ENCODE measurements at regions not wholly inside any gene's neighbourhood (a gene's known extent, or its start where the extent isn't known, plus 50 kb on each side); places are given as distances from the start of the nearest gene placed in this dataset.

GRCh38 chr6:145529582-145529981 is 205.7 kb downstream of the EPM2A start:
- no peak overlapping the region for H3K4me2 ChIP-seq (ENCODE audit: low read length)
- H3K27me3 ChIP-seq (ENCODE audit: control insufficient read depth, low read length) = no peaks in the 10 kb centered on the region; the same call in 1 of the 2 replicates
- H3K9me2 ChIP-seq (replicated peaks; ENCODE audit: control insufficient read depth, low read length) = no peaks in the 10 kb centered on the region
- TF ChIP-seq CTCF (IDR thresholded peaks at IDR 0.05; ENCODE audit: low read depth, low read length, poor library complexity, severe bottlenecking) (no peak), EZH2phosphoT487 (IDR thresholded peaks at IDR 0.05; ENCODE audit: borderline replicate concordance, low read length) (no peak)
- no peaks in the 10 kb centered on the region for H3F3A ChIP-seq (ENCODE audit: control insufficient read depth, insufficient read depth)
- H3K9me3 ChIP-seq (ENCODE audit: control insufficient read depth, insufficient read depth, low read length) = no peaks in the 10 kb centered on the region
- no peak overlapping the region for H3K27ac ChIP-seq (ENCODE audit: low read depth, low read length)
- no peak overlapping the region for H3K4me3 ChIP-seq (ENCODE audit: low read length)
- H3K4me1 ChIP-seq (ENCODE audit: control insufficient read depth, low read length) = no peaks in the 10 kb centered on the region
- H3K36me3 ChIP-seq (ENCODE audit: control insufficient read depth, low read length) = no peaks in the 10 kb centered on the region
- no peaks in the 10 kb centered on the region for H3K79me2 ChIP-seq (ENCODE audit: control insufficient read depth, low read length)
- H4K20me1 ChIP-seq (ENCODE audit: control insufficient read depth, insufficient read depth, low read depth, low read length) = no peaks in the 10 kb centered on the region

GRCh38 chr6:145530454-145530853 is 204.9 kb downstream of the EPM2A start:
- H3K4me2 ChIP-seq (ENCODE audit: low read length) = no peak overlapping the region
- H4K20me1 ChIP-seq (ENCODE audit: control insufficient read depth, insufficient read depth, low read depth, low read length) = no peaks in the 10 kb centered on the region
- H3K36me3 ChIP-seq (ENCODE audit: control insufficient read depth, low read length) = no peaks in the 10 kb centered on the region
- no peaks in the 10 kb centered on the region for H3K4me1 ChIP-seq (ENCODE audit: control insufficient read depth, low read length)
- H3K4me3 ChIP-seq (ENCODE audit: low read length) = no peak overlapping the region
- no peaks in the 10 kb centered on the region for H3F3A ChIP-seq (ENCODE audit: control insufficient read depth, insufficient read depth)
- H3K27ac ChIP-seq (ENCODE audit: low read depth, low read length) = no peak overlapping the region
- no peaks in the 10 kb centered on the region for H3K9me2 ChIP-seq (replicated peaks; ENCODE audit: control insufficient read depth, low read length)
- no peaks in the 10 kb centered on the region for H3K9me3 ChIP-seq (ENCODE audit: control insufficient read depth, insufficient read depth, low read length)
- no peaks in the 10 kb centered on the region for H3K79me2 ChIP-seq (ENCODE audit: control insufficient read depth, low read length)
- no peaks in the 10 kb centered on the region; the same call in 1 of the 2 replicates for H3K27me3 ChIP-seq (ENCODE audit: control insufficient read depth, low read length)
- TF ChIP-seq EZH2phosphoT487 (IDR thresholded peaks at IDR 0.05; ENCODE audit: borderline replicate concordance, low read length) = no peak
- TF ChIP-seq CTCF (IDR thresholded peaks at IDR 0.05; ENCODE audit: low read depth, low read length, poor library complexity, severe bottlenecking) = no peak

DNA sequence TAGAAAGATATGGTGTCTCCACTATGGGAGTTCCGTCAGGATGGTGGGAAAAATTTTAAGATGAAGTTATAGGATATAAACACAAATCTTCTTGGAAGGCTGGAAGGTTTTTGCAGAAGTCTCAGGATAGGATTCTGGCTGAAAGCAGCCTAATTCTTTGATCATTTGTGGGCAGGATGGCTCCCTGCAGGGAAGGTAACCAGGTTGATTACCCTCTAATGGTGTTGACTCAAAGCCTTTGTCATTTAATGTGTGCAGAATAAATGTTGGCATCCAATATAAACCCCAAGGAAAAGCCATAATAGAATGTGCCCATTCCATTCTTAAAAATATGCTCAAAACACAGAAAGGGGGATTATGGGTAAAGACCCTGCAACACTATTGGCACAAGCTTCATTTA is 204.3 kb downstream of the EPM2A start:
- H3K27me3 ChIP-seq (ENCODE audit: control insufficient read depth, low read length) = no peaks in the 10 kb centered on the region; the same call in 1 of the 2 replicates
- H3K4me3 ChIP-seq (ENCODE audit: low read length) = no peak overlapping the region
- H3K4me1 ChIP-seq (ENCODE audit: control insufficient read depth, low read length) = no peaks in the 10 kb centered on the region
- no peaks in the 10 kb centered on the region for H3F3A ChIP-seq (ENCODE audit: control insufficient read depth, insufficient read depth)
- no peaks in the 10 kb centered on the region for H3K36me3 ChIP-seq (ENCODE audit: control insufficient read depth, low read length)
- H4K20me1 ChIP-seq (ENCODE audit: control insufficient read depth, insufficient read depth, low read depth, low read length) = no peaks in the 10 kb centered on the region
- H3K27ac ChIP-seq (ENCODE audit: low read depth, low read length) = no peak overlapping the region
- no peaks in the 10 kb centered on the region for H3K9me3 ChIP-seq (ENCODE audit: control insufficient read depth, insufficient read depth, low read length)
- no peak overlapping the region for H3K4me2 ChIP-seq (ENCODE audit: low read length)
- no peaks in the 10 kb centered on the region for H3K79me2 ChIP-seq (ENCODE audit: control insufficient read depth, low read length)
- TF ChIP-seq EZH2phosphoT487 (IDR thresholded peaks at IDR 0.05; ENCODE audit: borderline replicate concordance, low read length) (no peak), CTCF (IDR thresholded peaks at IDR 0.05; ENCODE audit: low read depth, low read length, poor library complexity, severe bottlenecking) (no peak)
- no peaks in the 10 kb centered on the region for H3K9me2 ChIP-seq (replicated peaks; ENCODE audit: control insufficient read depth, low read length)
